ENCODE measurements at regions not wholly inside any gene's neighbourhood (a gene's known extent, or its start where the extent isn't known, plus 50 kb on each side); places are given as distances from the start of the nearest gene placed in this dataset.
"Not testable (repeated sequence)": the region's sequence is repeated elsewhere in the genome, so short reads cannot be mapped to it uniquely, and the experiment has no call there.

DNA sequence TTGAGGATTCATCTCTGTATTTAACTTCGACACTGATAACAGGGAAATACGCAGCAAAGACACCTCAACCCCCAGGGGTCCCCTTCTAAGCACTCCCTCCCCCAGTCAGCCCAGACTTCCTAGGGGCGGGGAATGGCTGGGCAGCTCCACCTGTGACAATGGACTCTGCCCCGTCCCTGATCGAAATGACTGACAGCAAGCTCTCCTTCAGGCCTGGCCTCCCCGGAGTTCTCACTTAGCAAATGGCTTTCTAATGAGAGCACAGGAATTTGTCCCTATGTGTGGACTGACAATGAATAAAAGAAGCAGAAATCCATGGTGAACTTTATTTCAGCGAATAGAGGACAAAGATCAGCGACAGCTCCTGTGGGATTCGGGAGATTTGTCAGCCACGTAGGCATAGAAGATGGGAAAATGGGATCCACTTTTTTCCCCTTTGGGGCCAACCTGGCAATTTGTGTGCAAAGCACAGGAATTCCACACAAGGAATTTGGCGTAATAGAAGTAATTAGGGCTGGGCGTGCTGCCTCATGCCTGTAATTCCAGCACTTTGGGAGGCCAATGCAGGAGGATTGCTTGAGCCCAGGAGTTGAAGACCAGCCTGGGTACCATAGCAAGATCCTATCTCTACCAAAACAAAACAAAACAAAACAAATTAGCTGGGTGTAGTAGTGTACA, 63.8 kb downstream of the TNFAIP2 start:
- Histone ChIP-seq H3K27me3 (ENCODE audit: insufficient read depth, low read length) (peaks cover 31% of the 10 kb centered on the region), H3K36me3 (ENCODE audit: insufficient read depth, low read length) (no peaks in the 10 kb centered on the region), H3K9me3 (ENCODE audit: insufficient read depth, low read depth, low read length) (no peaks in the 10 kb centered on the region), H3K4me1 (ENCODE audit: insufficient read depth, low read length) (peaks cover 13% of the 10 kb centered on the region), H3K4me3 (ENCODE audit: low read length) (no peak overlapping the region), H3K27ac (ENCODE audit: low read depth, low read length) (no peak overlapping the region; the same call in 1 of the 2 replicates), H3K9ac (ENCODE audit: low read depth, low read length) (no peak overlapping the region)
- 33% methylated on average over 12 of the region's 12 CpGs for WGBS

DNA sequence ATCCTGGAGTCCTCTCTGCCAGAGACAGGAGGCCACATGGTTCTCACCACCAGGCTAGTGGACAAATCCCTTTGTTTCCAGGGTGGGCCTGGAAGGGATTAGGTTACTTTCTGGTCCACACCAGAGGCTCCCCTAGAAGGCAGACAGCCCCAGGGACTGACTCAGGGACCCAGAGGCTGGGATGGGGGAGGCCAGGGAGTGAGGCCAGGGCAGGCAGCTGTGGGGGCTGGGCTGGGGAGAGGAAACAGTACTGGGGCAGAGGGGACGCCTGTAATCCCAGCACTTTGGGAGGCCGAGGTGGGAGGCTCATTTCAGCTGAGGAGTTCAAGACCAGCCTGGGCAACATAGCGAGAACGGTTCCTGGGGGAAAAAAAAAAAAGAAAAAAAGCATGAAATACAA, 64.7 kb downstream of the TNFAIP2 start:
- Histone ChIP-seq H3K27me3 (ENCODE audit: insufficient read depth, low read length) (peaks cover 31% of the 10 kb centered on the region), H3K9me3 (ENCODE audit: insufficient read depth, low read depth, low read length) (no peaks in the 10 kb centered on the region), H3K36me3 (ENCODE audit: insufficient read depth, low read length) (no peaks in the 10 kb centered on the region), H3K9ac (ENCODE audit: low read depth, low read length) (no peak overlapping the region), H3K4me3 (ENCODE audit: low read length) (no peak overlapping the region), H3K27ac (ENCODE audit: low read depth, low read length) (no peak overlapping the region), H3K4me1 (ENCODE audit: insufficient read depth, low read length) (peaks cover 13% of the 10 kb centered on the region)
- WGBS: 94% methylated on average over 4 of the region's 4 CpGs

DNA sequence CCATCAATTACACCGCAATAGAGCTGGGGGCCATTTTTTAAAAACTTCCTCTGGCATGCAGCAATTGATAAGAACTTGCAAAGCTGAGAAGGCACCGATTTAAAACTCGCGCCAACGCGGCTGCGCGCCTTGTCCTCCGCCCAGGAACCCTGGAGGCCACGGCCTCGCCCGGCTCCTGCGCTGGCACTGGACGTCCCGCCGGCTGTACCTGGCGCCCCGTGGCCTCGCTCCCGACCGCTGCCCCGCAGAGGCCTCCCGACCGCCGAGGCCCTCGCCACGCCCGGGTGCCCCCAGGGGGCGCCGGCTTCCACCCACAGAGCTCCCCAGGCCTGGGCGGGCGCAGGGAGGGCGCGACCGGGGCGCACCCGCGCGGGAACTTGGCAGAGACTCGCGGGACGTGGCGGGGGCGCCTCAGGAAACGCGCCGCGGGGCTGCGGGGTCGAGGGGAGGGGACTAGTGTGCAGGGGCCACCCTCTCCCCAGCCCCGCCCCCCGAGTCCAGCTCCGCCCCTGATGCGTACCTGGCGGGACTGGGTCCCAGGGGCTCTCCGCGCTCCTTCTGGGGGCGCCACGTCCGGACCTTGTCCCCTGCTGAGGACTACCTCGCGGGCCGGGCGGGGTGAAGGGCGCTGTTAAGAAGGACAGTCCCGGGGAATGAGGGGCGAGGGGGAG, 65.7 kb downstream of the TNFAIP2 start:
- Histone ChIP-seq H3K9ac (ENCODE audit: low read depth, low read length) (peak overlapping the region; percentile 21; the same call in 1 of the 2 replicates), H3K4me1 (ENCODE audit: insufficient read depth, low read length) (peaks cover 13% of the 10 kb centered on the region), H3K27ac (ENCODE audit: low read depth, low read length) (no peak overlapping the region), H3K4me3 (ENCODE audit: low read length) (peak overlapping the region; percentile 53), H3K27me3 (ENCODE audit: insufficient read depth, low read length) (peaks cover 31% of the 10 kb centered on the region), H3K9me3 (ENCODE audit: insufficient read depth, low read depth, low read length) (no peaks in the 10 kb centered on the region), H3K36me3 (ENCODE audit: insufficient read depth, low read length) (no peaks in the 10 kb centered on the region)
- 93% methylated on average over 67 of the region's 67 CpGs for WGBS

DNA sequence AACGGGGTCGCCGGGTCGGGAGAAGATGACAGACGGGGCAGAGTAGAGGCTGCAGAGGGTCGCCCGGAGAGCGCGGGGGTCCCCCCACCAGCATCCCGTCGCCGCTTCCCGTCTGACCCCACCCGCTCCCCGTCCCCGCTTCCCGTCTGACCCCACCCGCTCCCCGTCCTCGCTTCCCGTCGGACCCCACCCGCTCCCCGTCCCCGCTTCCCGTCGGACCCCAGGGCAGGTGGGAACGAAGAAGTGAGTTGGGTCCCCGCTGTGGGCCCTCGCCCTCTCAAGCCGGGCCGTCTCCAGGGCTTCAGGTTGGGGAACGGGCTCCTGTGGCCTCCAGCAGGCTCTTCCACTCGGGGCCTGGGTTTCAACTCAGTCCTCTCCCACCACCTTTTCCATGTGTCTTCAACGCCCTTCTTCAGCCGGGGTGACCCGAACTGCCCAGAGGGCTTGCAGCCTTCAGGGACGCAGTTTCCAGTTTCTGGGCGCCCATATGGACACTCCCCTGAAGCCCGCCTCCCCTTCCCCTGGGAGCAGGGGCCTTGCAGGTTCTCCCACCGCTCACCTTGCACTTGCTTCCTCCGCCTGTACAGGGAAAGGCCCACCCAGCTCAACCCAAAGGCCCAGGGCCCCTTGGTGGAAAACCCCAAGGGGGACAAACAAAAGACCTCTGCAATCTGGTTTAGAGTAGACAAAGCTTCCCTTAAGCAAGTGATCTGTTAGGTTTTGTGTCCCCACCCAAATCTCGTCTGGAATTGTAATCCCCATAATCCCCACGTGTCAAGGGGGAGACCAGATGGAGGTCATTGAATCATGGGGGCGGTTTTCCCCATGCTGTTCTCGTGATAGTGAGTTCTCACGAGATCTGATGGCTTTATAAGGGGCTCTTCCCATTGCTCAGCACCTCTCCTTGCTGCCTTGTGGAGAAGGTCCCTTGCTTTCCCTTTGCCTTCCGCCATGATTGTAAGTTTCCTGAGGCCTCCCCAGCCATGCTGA, 66.5 kb downstream of the TNFAIP2 start:
- Histone ChIP-seq H3K9ac (ENCODE audit: low read depth, low read length) (no peak overlapping the region), H3K4me3 (ENCODE audit: low read length) (peak overlapping the region; percentile 53), H3K36me3 (ENCODE audit: insufficient read depth, low read length) (no peaks in the 10 kb centered on the region), H3K27ac (ENCODE audit: low read depth, low read length) (no peak overlapping the region), H3K27me3 (ENCODE audit: insufficient read depth, low read length) (peaks cover 31% of the 10 kb centered on the region), H3K4me1 (ENCODE audit: insufficient read depth, low read length) (peaks cover 13% of the 10 kb centered on the region), H3K9me3 (ENCODE audit: insufficient read depth, low read depth, low read length) (no peaks in the 10 kb centered on the region)
- WGBS: 96% methylated on average over 48 of the region's 48 CpGs

DNA sequence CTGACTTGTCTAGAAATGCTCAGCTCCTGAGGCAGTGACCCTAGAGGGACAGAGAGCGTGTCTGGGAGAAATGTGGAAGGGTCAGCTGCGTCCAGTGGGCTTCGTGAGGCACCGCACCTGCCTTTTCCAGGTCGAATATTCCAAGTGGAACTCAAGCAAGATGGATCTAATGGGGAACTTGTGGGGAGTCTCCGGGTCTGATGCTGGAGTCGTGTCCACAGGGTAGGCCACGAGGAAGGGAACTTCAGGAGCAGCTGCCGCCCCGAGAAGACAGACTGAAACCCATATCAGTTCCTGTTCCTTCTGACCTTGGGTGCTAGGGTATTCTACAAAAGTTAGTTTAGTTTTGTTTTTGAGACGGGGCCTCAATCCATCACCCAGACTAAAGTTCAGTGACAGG, 67.5 kb downstream of the TNFAIP2 start:
- 95% methylated on average over 11 of the region's 11 CpGs for WGBS
- peaks cover 13% of the 10 kb centered on the region for H3K4me1 ChIP-seq (ENCODE audit: insufficient read depth, low read length)
- no peak overlapping the region for H3K9ac ChIP-seq (ENCODE audit: low read depth, low read length)
- H3K36me3 ChIP-seq (ENCODE audit: insufficient read depth, low read length): no peaks in the 10 kb centered on the region
- peaks cover 31% of the 10 kb centered on the region for H3K27me3 ChIP-seq (ENCODE audit: insufficient read depth, low read length)
- H3K4me3 ChIP-seq (ENCODE audit: low read length): no peak overlapping the region
- H3K27ac ChIP-seq (ENCODE audit: low read depth, low read length): no peak overlapping the region
- H3K9me3 ChIP-seq (ENCODE audit: insufficient read depth, low read depth, low read length): no peaks in the 10 kb centered on the region

DNA sequence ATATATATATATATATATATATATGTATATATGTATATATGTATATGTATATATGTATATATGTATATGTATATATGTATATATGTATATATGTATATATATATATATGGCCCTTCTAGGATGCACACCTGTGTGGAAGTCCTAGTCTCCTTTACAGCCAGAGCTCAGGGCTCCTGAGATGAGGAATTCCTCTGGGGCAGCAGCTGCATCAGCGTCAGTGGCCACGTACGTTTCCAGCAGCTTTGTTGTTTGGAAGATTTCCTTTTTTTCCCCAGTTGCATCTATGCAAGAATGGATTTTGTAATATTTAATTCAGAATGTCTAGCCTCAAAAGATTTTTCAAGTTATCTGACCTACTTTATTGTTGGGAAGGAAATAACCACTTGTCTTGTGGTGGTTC, 68.6 kb downstream of the TNFAIP2 start:
- no peak overlapping the region for H3K27ac ChIP-seq (ENCODE audit: low read depth, low read length)
- peaks cover 31% of the 10 kb centered on the region for H3K27me3 ChIP-seq (ENCODE audit: insufficient read depth, low read length)
- H3K4me3 ChIP-seq (ENCODE audit: low read length): no peak overlapping the region
- WGBS: 100% methylated on average over 3 of the region's 3 CpGs
- no peak overlapping the region for H3K9ac ChIP-seq (ENCODE audit: low read depth, low read length)
- no peaks in the 10 kb centered on the region for H3K36me3 ChIP-seq (ENCODE audit: insufficient read depth, low read length)
- H3K4me1 ChIP-seq (ENCODE audit: insufficient read depth, low read length): 0 out of 2 replicates have a peak, but pooled peaks cover 4% of the 10 kb centered on the region
- no peaks in the 10 kb centered on the region for H3K9me3 ChIP-seq (ENCODE audit: insufficient read depth, low read depth, low read length)

DNA sequence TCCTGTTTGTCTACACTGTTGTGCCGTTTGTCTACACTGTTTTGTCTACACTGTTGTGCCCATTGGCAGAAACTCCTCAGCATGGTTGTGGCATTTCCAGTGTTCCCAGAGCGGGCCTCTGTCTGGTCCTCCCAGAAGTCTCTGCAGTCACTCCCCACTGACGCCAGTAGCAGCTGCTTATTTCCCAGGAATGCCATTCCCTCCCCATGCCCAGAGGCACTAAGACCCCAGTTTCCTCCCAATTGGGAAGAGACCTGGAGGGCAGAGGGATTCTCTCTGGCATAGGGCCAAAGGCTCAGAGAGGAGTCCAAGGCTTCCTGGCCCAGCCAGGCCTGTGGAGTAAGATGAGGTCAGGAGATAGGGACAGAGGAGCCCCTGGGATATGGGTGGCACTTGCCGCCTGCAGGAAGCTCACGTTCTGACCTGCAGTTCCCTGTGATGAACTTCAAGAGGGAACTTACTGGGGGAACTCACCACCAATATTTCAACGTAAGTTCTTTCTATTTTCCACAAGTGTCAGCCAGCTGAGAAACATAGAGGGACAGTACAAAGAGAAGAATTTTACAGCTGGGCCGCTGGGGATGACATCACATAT, 69.1 kb downstream of the TNFAIP2 start:
- WGBS: 86% methylated on average over 7 of the region's 7 CpGs
- Histone ChIP-seq H3K9ac (ENCODE audit: low read depth, low read length) (no peak overlapping the region), H3K4me1 (ENCODE audit: insufficient read depth, low read length) (no peaks in the 10 kb centered on the region), H3K9me3 (ENCODE audit: insufficient read depth, low read depth, low read length) (no peaks in the 10 kb centered on the region), H3K27ac (ENCODE audit: low read depth, low read length) (no peak overlapping the region), H3K36me3 (ENCODE audit: insufficient read depth, low read length) (no peaks in the 10 kb centered on the region), H3K27me3 (ENCODE audit: insufficient read depth, low read length) (peaks cover 31% of the 10 kb centered on the region), H3K4me3 (ENCODE audit: low read length) (no peak overlapping the region)

DNA sequence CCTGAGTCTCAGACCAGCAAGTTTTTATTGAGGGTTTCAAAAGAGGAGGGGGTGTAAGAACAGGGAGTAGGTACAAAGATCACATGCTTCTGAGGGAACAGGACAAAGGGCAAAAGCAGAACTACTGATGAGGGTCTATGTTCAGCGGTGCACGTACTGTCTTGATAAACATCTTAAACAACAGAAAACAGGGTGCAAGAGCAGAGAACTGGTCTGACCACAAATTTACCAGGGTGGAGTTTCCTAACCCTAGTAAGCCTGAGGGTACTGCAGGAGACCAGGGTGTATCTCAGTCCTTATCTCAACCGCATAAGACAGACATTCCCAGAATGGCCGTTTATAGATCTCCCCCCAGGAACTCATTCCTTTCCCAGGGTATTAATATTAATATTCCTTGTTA, 69.6 kb downstream of the TNFAIP2 start:
- not testable (repeated sequence) for H3K27ac ChIP-seq (ENCODE audit: low read depth, low read length); H3K4me3 ChIP-seq (ENCODE audit: low read length); H3K4me1 ChIP-seq (ENCODE audit: insufficient read depth, low read length); H3K36me3 ChIP-seq (ENCODE audit: insufficient read depth, low read length); H3K9me3 ChIP-seq (ENCODE audit: insufficient read depth, low read depth, low read length); H3K9ac ChIP-seq (ENCODE audit: low read depth, low read length)
- peaks cover 27% of the 10 kb centered on the region for H3K27me3 ChIP-seq (ENCODE audit: insufficient read depth, low read length)
- WGBS: 90% methylated on average over 3 of the region's 4 CpGs

DNA sequence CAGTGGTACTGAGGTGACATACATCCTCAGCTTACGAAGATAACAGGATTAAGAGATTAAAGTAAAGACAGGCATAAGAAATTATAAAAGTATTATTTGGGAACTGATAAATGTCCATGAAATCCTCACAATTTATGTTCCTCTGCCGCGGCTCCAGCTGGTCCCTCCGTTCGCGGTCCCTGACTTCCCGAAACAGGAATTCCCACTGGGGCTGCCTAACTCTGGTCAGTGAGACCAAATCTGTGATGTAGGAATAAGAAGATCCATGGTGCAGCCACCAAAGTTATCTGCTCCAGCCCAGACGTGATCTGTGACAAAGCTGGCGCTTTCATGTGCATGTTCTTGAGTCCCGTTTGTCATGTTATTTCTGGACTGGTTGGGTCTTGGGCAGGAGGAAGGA, 70.2 kb downstream of the TNFAIP2 start:
- H3K4me1 ChIP-seq (ENCODE audit: insufficient read depth, low read length); H3K4me3 ChIP-seq (ENCODE audit: low read length); H3K9ac ChIP-seq (ENCODE audit: low read depth, low read length); H3K9me3 ChIP-seq (ENCODE audit: insufficient read depth, low read depth, low read length); H3K27ac ChIP-seq (ENCODE audit: low read depth, low read length); H3K36me3 ChIP-seq (ENCODE audit: insufficient read depth, low read length): not testable (repeated sequence)
- WGBS: 96% methylated on average over 9 of the region's 10 CpGs
- H3K27me3 ChIP-seq (ENCODE audit: insufficient read depth, low read length): peaks cover 21% of the 10 kb centered on the region

DNA sequence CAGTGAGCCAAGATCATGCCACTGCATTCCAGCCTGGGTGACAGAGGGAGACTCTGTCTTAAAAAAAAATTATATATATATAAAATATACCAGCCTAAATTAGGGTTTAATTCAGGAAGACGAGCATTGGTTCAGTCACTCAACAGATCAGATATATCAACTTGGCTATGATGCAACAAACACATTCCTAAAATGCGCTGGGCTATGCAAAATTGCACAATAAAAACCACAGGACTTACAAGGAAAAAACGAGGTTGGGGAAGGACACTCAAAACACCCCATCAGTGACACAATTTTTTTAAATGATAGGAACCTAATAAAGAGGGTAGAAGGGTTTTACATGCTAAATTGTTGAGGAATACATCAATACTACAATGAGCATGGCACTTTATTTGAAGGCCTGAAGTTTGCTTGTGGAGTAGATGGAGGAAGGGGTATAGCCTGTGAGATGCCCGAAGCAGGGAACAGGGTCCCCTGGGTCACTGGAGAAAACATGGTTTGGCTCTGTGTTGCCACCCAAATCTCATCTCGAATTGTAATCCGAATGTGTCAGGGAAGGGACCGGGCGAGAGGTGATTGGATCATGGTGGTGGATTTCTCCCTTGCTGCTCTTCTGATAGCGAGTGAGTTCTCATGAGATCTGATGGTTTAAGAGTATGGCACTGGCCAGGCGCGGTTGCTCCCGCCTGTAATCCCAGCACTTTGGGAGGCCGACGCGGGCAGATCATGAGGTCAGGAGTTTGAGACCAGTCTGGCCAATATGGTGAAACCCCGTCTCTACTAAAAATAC, 71.2 kb downstream of the TNFAIP2 start:
- H3K9ac ChIP-seq (ENCODE audit: low read depth, low read length): no peak overlapping the region
- no peak overlapping the region for H3K4me3 ChIP-seq (ENCODE audit: low read length)
- no peak overlapping the region for H3K27ac ChIP-seq (ENCODE audit: low read depth, low read length)
- no peaks in the 10 kb centered on the region for H3K4me1 ChIP-seq (ENCODE audit: insufficient read depth, low read length)
- H3K9me3 ChIP-seq (ENCODE audit: insufficient read depth, low read depth, low read length): no peaks in the 10 kb centered on the region
- H3K36me3 ChIP-seq (ENCODE audit: insufficient read depth, low read length): no peaks in the 10 kb centered on the region
- 96% methylated on average over 15 of the region's 16 CpGs for WGBS
- H3K27me3 ChIP-seq (ENCODE audit: insufficient read depth, low read length): peaks cover 12% of the 10 kb centered on the region

Data from HUES64 (cell line).